ENCODE measurements at regions not wholly inside any gene's neighbourhood (a gene's known extent, or its start where the extent isn't known, plus 50 kb on each side); places are given as distances from the start of the nearest gene placed in this dataset.

DNA sequence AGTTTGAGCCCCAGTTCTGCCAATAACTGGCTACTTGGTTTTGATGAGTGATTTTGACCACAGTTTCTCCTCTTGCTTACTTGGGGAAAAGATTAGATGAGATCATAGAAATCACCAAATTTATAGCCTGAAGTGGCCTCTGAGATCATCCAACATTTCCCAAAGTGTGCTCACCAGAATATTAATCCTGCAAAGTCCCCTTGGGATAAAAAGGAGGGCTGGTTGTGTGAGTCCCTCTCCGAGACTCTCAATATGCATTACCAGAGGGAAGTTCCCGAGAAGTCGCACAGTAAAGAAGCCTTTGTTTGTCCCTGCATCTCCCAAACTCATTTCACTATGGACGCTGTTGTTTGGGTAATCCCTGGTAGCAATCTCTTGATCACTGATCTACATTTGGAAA is 88.4 kb upstream of the ADRA1B start:
- DNase-seq (ENCODE audit: low read depth in 4 of 4, low spot score in 3 of 4) = no peak

DNA sequence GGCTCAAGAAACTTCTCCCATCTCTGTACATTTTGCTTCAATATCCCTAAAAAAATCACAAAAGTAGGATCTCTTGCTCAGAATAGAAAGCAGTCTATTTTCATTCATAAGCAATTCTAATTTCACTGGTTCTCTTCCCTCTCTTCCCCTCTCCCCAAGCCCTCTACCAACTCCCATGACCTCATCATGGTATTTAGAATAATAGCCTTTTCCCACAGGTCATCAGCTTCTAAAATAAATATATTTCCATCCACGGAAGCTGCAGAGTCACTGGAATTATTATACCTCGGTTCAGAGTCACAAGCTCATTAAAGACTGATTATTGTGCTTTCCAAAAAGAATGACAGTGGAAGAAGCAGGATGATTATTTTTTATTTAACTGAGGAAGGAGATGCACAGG is 84.2 kb upstream of the ADRA1B start:
- no peak for DNase-seq (ENCODE audit: low read depth in 4 of 4, low spot score in 3 of 4)

DNA sequence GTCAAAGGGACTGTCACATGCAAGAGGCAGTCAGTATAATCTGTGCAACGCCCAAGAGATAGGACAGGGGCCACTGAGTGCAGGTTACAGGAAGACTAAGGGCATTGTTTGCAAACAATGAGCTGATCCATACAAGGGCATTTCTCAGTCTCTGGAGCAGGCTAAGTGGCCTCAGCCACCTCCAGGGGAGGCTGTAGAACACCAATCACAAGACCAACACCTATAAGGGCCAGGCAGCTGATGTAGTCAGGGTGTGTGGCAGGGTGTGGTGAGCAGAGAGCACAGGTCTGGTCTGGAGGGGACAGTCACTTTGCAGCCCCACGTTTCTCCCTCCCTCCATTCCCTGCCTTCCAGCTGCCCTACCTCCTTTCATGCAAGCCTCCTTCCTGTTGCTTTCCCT is 83.2 kb upstream of the ADRA1B start:
- DNase-seq (ENCODE audit: low read depth in 4 of 4, low spot score in 3 of 4) = no peak

DNA sequence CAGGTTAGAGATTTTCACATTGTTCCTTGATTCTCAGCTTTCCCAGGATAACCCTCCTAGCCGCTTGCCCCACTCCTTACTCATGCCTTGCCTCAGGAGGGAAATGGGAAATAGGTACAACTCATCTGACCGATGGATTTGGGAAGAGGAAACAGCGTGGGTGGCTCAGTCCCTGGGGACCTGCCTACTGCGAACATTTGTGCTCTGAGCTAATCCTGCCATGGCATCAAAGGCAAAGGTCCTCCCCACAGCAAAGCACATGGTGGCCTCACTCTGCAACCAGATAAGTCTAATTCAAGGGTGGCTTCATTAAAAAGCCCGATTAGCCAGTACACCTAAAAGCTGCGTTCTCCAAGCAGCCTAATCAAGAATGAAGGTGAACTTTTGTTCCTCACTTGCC is 82.4 kb upstream of the ADRA1B start:
- DNase-seq (ENCODE audit: low read depth in 4 of 4, low spot score in 3 of 4) = no peak

DNA sequence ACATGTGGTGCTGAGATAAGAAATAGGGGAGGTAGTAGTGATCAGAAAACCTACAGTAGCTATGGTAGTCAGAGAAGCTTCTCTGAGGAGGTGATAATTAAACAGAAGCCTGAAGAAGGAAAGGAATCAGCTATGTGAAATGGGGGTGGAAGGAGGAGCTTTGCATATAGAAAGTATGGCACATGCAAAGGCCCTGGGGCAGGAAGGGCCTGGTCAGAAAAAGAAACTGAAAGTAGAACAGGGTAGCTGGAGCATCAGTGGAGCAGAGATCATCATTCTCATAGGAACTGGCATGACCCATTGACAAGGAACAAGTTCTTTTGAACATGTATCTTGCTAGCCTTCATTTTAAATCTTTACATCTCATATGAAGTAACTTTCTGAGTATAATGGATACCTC is 80.7 kb upstream of the ADRA1B start:
- DNase-seq (ENCODE audit: low read depth in 4 of 4, low spot score in 3 of 4) = no peak

DNA sequence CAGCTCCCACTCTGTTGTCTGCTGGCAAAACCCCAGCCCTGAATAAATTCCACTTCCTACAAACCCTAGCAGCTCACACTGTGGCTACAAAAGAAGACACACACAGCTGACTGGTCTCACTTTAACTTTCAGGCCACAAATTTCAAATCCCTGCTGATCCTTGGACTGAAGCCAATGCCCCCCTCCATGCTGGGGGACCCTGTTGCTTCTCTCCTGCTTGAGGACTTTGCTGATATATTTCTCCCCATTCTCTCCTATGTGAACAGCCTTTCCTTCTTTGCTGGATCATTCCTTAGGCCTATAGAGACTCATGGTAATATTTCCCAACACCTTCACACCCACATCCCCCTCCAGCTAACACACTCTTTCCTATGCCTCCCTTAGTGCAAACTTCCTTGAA is 79.6 kb upstream of the ADRA1B start:
- no peak for DNase-seq (ENCODE audit: low read depth in 4 of 4, low spot score in 3 of 4)

DNA sequence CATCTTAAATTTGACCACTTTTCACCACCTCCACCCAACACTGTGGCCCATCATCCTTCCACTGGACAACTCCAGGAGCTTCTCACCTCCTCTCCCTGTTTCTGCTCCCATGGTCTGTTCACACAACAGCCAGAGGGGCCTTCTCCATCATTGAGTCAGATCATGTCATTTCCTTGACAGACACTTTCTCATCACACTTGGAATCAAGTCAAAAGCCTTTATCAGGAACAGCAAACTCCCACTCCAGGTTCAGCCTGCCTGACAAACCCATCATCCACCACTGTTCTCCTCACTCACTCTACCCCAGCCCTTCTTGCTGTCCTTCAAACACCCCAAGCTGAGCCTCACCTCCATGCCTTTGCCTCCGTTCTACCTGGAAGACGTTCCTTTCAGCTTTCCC is 78.4 kb upstream of the ADRA1B start:
- DNase-seq (ENCODE audit: low read depth in 4 of 4, low spot score in 3 of 4) = no peak

DNA sequence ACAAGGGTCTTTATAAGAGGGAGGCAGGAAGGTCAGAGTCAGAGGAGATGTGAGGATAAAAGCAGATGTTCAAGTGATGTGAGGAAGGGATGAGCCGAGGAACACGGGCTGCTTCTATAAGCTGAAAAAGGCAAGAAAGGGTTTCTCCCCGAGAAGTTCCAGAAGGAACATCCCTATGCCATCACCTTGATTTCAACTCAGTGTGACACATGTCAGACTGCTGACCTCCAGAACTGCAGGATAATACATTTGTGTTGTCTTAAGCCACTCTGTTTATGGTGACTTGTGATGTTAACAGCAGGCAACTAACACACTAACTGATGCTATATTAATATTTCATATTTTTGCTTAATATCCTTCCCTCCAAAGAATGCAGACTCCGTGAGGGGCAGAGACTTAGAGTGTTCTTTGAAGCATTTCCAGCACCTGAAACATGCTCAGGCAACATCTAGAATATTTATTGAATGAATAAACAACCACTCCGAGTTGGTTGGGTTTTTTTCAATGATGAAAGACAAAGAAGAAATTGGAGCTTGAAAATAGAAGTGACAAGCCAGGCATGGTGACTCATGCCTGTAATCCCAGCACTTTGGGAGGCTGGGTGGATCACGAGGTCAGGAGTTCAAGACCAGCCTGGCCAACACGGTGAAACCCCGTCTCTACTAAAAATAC is 77.6 kb upstream of the ADRA1B start:
- DNase-seq (ENCODE audit: low read depth in 4 of 4, low spot score in 3 of 4) = no peak

DNA sequence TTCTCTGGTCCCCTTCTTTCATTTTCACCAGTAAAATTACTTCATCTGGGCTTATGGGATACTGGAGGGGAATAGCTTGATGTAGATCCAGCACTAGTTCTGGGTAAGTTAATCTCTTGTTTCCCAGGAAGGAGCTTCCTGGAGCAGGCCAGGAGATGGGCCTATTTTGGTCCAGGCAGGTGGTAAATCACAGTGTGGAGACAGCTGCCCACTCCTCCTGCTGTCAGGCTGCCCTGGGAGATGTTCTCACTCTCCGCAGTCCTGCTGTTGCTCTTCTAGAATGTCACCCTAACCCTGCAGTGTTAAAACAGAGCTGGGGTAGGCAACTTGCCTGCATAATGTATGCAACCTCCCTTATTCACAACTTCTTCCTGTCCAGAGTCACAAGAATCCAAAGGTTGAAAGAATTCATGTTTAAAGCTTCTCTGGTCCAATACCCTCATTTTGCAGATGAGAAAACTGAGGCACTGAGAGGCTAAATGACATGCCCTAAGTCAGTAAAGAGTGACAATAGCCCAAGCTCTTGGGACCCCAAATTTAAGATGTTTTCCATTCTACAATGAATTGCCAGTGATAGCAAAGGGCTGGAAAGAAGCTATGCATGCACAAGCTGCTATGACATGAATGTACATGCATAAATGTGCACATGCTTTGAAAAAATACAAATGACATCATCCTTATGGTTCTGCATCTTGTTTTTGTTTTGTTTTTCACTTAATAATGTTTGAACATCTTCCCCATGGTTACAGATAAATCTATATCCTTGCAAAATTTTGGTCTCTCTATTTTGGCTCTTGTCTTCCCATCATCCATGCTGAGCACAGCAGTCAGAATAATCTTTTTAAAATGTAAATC is 71.8 kb upstream of the ADRA1B start:
- DNase-seq (ENCODE audit: low read depth in 4 of 4, low spot score in 3 of 4) = no peak

DNA sequence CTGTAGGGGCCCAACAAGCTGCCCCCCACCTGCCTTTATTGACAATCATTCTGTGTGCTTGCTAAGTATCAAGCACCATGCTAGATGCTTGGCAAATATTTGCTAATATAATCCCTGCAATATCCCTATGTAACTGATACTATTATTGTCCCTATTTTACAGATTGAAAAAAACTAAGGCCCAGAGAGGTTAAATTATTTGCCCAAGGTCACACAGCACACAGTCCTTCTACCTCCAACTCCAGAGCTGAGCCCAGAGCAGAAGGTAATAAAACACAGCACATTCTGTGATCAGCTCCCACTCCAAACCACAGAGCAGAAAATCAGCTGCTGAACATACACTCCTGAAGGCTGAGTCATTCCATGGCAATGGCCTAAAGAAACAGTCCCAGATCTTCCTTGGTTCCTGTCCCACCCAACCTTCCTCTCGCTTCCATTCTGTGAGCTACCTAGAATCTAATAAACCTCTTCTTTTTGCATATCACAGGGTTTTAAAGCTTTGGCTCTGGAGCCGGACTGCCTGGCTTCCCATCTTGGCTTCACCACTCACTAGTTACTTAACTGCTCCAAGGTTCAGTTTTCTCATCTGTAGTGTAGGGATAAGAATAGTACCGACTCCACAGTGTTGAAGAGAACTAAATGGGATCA is 66.7 kb upstream of the ADRA1B start:
- no peak for DNase-seq (ENCODE audit: low read depth in 4 of 4, low spot score in 3 of 4)

DNA sequence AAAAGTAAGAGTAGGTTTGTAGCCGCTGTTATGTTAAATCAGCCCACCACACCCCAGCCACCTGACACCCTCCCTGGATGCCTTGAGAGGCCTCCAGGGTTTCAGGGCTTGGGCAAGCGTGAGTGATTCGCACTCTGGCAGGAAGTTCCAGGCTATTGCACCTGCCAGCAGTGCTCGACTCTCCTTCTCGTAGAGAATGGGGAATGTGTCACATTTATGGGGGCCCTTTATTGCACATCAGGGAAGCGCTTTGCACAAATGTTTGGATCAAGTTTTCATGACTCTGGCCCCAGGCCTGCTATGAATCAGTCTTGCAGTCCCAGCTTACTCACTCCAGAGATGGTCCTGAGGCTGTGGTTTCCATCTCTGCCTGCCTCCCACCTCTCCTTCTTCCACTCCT is 66.1 kb upstream of the ADRA1B start:
- DNase-seq (ENCODE audit: low read depth in 4 of 4, low spot score in 3 of 4) = peak in 2 of 4 donors; percentile 18 to 45

DNA sequence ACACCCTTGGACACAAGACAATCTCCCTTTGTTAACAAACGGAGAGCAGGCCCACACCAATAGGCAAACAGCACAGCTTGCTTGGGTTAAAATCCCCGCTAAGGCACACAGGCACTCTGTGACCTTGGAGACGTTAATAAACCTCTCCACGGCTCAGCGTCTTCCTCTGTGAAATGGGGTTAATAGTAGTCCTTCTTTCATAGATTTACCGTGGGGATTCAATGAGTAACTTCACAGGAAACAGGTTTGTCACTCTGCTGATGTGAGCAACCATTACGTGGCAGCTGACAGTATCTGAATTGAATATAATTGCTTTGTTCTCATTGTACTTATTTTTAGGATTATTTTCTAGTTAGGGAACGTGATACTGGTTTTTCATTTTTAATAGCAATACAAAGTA is 65.2 kb upstream of the ADRA1B start:
- no peak for DNase-seq (ENCODE audit: low read depth in 4 of 4, low spot score in 3 of 4)

DNA sequence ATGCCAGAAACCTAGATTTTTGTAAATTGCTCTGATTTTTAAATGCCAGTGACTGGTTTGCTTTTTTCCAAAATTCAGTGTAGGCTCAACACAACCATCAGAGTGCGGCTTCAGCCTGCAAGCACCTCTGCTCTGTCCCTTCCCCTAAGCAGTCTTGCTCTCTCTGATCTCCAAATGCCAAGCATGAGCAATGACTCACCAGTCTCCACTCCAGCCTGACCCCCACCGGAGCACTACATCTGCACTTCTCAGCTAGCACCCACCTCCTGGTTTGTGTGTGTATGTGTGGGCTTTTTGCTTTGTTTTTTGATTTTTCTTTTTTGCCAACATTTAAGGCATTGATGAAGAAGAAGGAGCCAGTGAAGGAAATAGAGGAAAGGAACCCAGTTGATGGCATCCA is 61.4 kb upstream of the ADRA1B start:
- DNase-seq (ENCODE audit: low read depth in 4 of 4, low spot score in 3 of 4) = no peak

DNA sequence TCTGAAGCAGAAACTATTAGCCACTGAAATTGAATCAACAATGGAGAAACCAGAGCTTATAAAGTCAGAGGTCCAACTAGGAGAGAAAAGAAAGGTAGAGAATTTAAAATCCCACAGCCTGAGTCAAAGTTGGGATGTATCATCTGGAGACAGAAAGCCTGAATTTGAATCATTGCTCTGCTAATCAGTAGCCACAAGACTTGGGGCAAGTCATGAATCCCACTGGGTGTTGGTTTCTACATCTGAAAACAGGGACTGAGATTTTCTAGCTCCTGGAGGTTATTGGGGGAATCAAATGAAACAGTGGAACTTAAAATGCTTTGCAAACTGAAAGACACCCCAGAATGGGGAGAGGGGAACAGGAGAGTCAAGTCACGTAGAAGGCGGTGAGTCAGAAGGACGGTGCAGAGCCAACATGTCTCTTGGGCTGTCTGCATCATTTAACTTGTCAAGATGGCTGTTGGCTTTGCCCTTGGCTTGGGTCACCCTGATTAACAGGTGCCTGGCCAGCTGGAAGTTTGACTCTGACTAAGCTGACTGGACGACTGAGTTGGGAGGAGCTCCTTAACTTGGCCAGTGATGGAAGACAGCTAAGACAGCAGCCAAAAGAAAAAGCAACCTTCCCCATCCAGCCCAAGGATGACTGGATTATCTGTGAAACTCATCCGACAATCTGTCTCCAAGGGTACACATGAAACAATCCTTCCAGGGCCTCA is 60.6 kb upstream of the ADRA1B start:
- DNase-seq (ENCODE audit: low read depth in 4 of 4, low spot score in 3 of 4) = no peak

DNA sequence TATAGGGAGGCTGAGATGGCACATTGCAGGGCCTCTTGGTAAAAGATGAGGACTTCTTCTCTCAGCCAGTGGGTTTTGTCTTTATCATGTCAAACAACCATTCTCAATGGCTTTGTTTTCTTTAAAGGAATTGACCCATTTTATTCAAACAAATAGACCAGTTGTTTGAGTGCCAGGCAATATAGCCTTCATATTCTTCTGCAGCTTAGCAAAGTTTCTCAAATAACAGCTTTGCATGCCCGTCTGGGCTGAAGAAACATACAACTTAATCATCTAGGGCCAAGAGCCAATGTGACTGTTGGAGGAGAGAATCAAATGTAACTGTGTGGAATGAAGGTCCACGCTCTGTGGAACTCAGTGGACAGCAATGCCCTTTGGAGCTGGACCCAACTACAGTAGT is 57.4 kb upstream of the ADRA1B start:
- DNase-seq (ENCODE audit: low read depth in 4 of 4, low spot score in 3 of 4) = no peak

DNA sequence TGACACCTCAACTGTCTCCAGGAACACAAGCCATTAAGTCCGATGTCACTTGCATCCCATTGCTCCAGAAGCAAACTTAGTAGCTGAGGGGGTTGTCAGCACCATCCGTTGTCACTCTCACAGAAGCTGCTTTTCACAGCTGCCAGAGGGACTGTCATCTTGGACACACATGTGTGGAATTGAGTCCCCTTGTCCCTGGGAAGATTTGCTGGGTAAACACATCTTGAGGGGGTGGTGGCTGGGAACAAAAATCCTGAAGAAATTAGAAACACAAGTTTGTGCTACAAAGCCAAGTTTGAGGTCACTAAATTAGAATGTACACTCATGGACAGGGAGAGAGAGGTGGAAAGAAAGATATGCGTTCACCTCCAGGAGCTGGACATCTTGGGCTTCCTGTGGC is 55.2 kb upstream of the ADRA1B start:
- no peak for DNase-seq (ENCODE audit: low read depth in 4 of 4, low spot score in 3 of 4)

DNA sequence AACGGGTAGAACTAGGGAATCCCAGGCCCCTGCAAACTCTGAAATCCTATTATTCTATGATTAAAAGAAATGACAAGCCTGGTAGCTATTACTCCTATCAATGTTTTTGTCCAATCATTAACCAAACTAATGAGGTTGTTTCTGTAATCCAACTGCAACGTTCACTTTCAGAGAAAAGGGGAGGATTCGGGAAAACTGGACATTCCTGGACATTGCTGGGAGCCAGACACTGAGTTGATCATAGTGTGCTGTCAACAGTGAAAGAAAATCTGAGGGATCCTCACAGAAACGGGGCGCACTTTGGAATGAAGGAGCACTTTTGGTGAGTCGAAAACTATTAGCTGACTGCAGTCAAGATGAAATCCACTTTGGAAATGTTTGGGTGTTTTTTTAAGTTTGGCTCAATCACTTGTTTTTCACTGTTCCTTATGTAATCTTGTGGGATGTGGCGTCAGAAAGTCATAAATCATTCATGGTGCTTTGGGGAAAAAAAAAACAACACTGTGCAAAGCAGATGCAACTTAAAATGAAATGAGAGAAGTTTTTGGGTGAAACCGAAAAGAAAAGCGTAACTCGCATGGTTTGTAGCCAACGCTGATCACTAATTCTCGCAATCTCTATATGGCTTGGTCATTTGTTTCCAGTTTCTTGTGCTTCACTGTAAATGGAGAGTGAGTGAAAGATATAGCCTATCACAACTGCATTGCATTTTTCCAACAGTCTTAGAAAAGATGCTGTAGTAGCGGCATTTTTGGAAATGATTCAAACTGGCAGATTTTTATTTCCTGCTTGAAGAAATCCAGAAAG is 51.2 kb upstream of the ADRA1B start:
- DNase-seq (ENCODE audit: low read depth in 4 of 4, low spot score in 3 of 4) = no peak

DNA sequence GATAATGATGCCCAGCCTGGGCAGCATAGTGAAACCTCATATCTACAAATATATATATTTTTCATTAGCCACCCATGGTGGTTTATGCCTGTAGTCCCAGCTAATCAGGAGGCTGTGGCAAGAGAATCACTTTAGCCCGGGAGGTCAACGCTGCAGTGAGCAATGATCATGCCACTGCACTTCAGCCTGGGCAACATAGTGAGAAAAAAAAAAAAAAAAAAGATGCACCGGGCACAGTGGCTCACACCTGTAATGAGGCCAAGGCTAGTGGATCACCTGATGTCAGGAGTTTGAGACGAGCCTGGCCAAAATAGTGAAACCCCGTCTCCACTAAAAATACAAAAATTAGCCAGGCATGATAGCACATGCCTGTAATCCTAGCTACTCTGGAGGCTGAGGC is 50.2 kb upstream of the ADRA1B start:
- DNase-seq (ENCODE audit: low read depth in 4 of 4, low spot score in 3 of 4) = no peak
